ENCODE measurements at regions not wholly inside any gene's neighbourhood (a gene's known extent, or its start where the extent isn't known, plus 50 kb on each side); places are given as distances from the start of the nearest gene placed in this dataset.

DNA sequence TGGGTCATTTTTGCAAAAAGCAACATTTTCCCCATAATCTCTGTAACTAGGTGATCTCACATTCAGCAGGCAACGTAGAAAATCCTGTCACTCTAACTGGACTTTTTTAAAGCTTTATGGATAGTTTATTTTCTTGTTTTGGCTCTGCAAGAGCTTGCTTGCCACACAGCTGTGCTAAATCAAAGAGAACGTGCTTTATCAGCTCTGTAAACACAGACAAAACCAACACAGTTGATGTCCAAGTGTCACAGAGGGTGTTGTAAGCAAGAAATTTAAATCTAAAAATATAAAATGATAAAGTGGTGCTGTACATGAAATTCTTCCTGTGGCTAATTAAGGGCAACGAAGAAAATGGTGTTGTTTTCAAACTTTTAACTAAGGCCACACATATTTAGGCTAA lies 97.5 kb upstream of the STAC start:
- TF ChIP-seq CTCF (IDR thresholded peaks at IDR 0.05 in 8 of 11, conservative IDR thresholded peaks at IDR 0.05 in 3 of 11) (no peak), POLR2AphosphoS5 (IDR thresholded peaks at IDR 0.05) (no peak)
